ENCODE measurements at regions not wholly inside any gene's neighbourhood (a gene's known extent, or its start where the extent isn't known, plus 50 kb on each side); places are given as distances from the start of the nearest gene placed in this dataset.

DNA sequence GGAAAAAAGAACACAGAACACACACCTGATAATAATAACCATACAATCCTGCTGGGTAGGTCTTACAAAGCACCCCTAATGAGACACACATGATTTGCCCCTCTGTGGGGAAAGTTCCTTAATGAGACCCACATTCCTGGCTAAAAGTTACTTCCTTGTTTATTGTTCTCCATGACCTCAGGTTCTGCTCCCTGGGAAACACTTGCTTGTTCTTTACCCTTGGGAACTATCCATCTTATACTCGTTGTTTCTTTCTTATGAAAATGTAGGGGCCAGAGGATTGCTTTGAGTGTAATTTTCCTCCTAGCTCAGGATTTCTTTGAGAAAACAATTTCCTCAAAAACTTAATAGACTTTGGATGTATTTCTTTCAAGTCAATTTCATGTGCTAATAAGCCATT is 52.1 kb upstream of the PCDH10 start:
- TF ChIP-seq CTCF (conservative IDR thresholded peaks at IDR 0.05 in 1 of 2, IDR thresholded peaks at IDR 0.05 in 1 of 2; ENCODE audit: extremely low read depth in 1 of 2, insufficient read depth in 1 of 2, low read depth in 1 of 2, low read length in 2 of 2): no peak
- TF ChIP-seq EZH2 (IDR thresholded peaks at IDR 0.05; ENCODE audit: borderline replicate concordance, low read length): no peak
